IMR-90 (cell line): ENCODE measurements at regions not wholly inside any gene's neighbourhood (a gene's known extent, or its start where the extent isn't known, plus 50 kb on each side); places are given as distances from the start of the nearest gene placed in this dataset.
"Not testable (repeated sequence)": the region's sequence is repeated elsewhere in the genome, so short reads cannot be mapped to it uniquely, and the experiment has no call there.

Experiments used
- BHLHE40 ChIP-seq: fragments of 150-350 bp; IDR thresholded peaks from 2 replicates; pipeline ENCODE4 v1.6.1; 2016; ENCODE audit warnings: mild to moderate bottlenecking, low read depth, low read length
- CHD1 ChIP-seq: IDR thresholded peaks from 2 replicates; pipeline ENCODE4 v1.6.1; 2012; ENCODE audit warnings: low read depth, low read length, improper control_type of control experiment
- CTCF ChIP-seq: conservative IDR thresholded peaks from 2 replicates; pipeline ENCODE4 v1.5.1; 2012; ENCODE audit warnings: mild to moderate bottlenecking, low read depth, low read length, improper control_type of control experiment
- MXI1 ChIP-seq: IDR thresholded peaks from 2 replicates; pipeline ENCODE4 v1.6.1; 2012; ENCODE audit warnings: low read depth, mild to moderate bottlenecking, low read length, moderate library complexity, borderline replicate concordance
- POLR2A ChIP-seq: IDR thresholded peaks from 2 replicates; pipeline ENCODE4 v1.6.1; 2012; ENCODE audit warnings: mild to moderate bottlenecking, low read depth, low read length
- RAD21 ChIP-seq: IDR thresholded peaks from 2 replicates; pipeline ENCODE4 v1.6.1; 2012; ENCODE audit warnings: low read length, improper control_type of control experiment
- SMC3 ChIP-seq: fragments of 150-350 bp; IDR thresholded peaks from 2 replicates; pipeline ENCODE4 v1.6.1; 2016; ENCODE audit warnings: low read depth, mild to moderate bottlenecking, antibody characterized with exemption, low read length, moderate library complexity

GRCh38 chr17:16839242-16840175 lies 132.4 kb downstream of the TNFRSF13B start:
- TF ChIP-seq POLR2A, CTCF, BHLHE40, RAD21, CHD1, SMC3, MXI1: not testable (repeated sequence)
